Heart right ventricle (tissue), 16 donors: ENCODE measurements at regions not wholly inside any gene's neighbourhood (a gene's known extent, or its start where the extent isn't known, plus 50 kb on each side); places are given as distances from the start of the nearest gene placed in this dataset.

Experiments
- ATAC-seq, 8 donors: fragments of 200-7000 bp; cut with Tn5 transposase; one replicate each; pipeline ENCODE4 v1.9.1; 2020; ENCODE audit warnings: mild to moderate bottlenecking in 8 of 8, moderate library complexity in 8 of 8, moderate number of reproducible peaks in 1 of 8
- DNase-seq, 2 donors: peaks; one replicate each; pipeline ENCODE4 v3.0.0-alpha.2; 2020
- H3K27ac ChIP-seq, 10 donors: fragments of 200-600 bp; sonication (generic) in 2 of 10; one replicate each; pipeline versions ENCODE4 v1.5.0 to v1.8.0; 2020 to 2022; ENCODE audit warnings: mild to moderate bottlenecking in 3 of 10
- H3K27me3 ChIP-seq, 7 donors: fragments of 200-600 bp; one replicate each; pipeline ENCODE4 v1.8.0; 2021 to 2022; ENCODE audit warnings: mild to moderate bottlenecking in 2 of 7
- H3K36me3 ChIP-seq, 9 donors: fragments of 200-600 bp; sonication (generic) in 1 of 9; one replicate each; pipeline versions ENCODE4 v1.5.0 to v1.8.0; 2020 to 2022; ENCODE audit warnings: mild to moderate bottlenecking in 2 of 9
- H3K4me1 ChIP-seq, 9 donors: fragments of 200-600 bp; sonication (generic) in 1 of 9; one replicate each; pipeline versions ENCODE4 v1.5.0 to v1.8.0; 2020 to 2022; ENCODE audit warnings: mild to moderate bottlenecking in 4 of 9
- H3K4me3 ChIP-seq, 10 donors: fragments of 200-600 bp; sonication (generic) in 2 of 10; one replicate each; pipeline versions ENCODE4 v1.5.0 to v1.8.0; 2020 to 2022; ENCODE audit warnings: mild to moderate bottlenecking in 7 of 10, moderate library complexity in 2 of 10
- H3K9me3 ChIP-seq, 11 donors: fragments of 200-600 bp in 10 of 11; sonication (generic) in 2 of 11; one replicate each; pipeline versions ENCODE4 v1.5.0 to v1.8.0; 2013 to 2022; ENCODE audit warnings: mild to moderate bottlenecking in 2 of 11, control low read depth in 1 of 11, moderate library complexity in 1 of 11
- WGBS, 2 donors: extraction: QIAGEN DNeasy Blood & Tissue Kit; methylation state at CpG; one replicate each; pipeline ENCODE4 v1.1.7; 2013; ENCODE audit warnings: inconsistent platforms in 1 of 2; 5-methylcytosine and 5-hydroxymethylcytosine counted together
- intact Hi-C, 10 donors: fragments of 100-400 bp; cut with DNase I; formaldehyde crosslinking; loops; one replicate each; pipeline versions ENCODE4 v1.11.1 to v1.14.2; 2022
- TF ChIP-seq, protein P1 (sequence below), 9 donors: fragments of 200-600 bp; sonication (generic) in 2 of 9; IDR thresholded peaks; one replicate each; pipeline versions ENCODE4 v1.5.0 to v1.8.0; 2021 to 2022; ENCODE audit warnings: antibody characterized with exemption in 9 of 9, mild to moderate bottlenecking in 5 of 9, moderate library complexity in 1 of 9
- donor health status: Arrhythmogenic right ventricular cardiomyopathy.
- donor health status: ischemic (EF 13 %, LVEDD 7.1; RV severe dilation, severe dysfunction).
- donor health status: healthy with polysubstance abuse.
- donor health status: DM: no; HTN: yes; CAD: no.
- donor health status: DM: no; HTN: no; CAD: no.
- donor health status: ischemic (EF 25% LVEDD 6.9; RV normal size, moderate dysfunction).
- donor health status: ischemic (EF 25% LVEDD 5.7; RV mildly dilated, moderate dysfunction).
- donor health status: healthy.
- donor health status: DM: yes; HTN: yes; CAD: no.
- donor health status: Ischemic cardiomyopathy.
- donor health status: ischemic (EF 35%, LVEDD 5.7; RV mildly dilated, moderate dysfunction).
- donor health status: nonischemic (EF 11% LVEDD 7.7; RV severe dilation, severe dysfunction).
- donor health status: DM: yes; HTN: yes; CAD: no.
- donor health status: PGD.
- donor health status: ischemic (EF 29% LVEDD 5.4; RV normal size, mild dysfunction).
- donor health status: nonischemic (EF 23%, LVEDD 6.1; RV moderate dilation, normal function).

DNA sequence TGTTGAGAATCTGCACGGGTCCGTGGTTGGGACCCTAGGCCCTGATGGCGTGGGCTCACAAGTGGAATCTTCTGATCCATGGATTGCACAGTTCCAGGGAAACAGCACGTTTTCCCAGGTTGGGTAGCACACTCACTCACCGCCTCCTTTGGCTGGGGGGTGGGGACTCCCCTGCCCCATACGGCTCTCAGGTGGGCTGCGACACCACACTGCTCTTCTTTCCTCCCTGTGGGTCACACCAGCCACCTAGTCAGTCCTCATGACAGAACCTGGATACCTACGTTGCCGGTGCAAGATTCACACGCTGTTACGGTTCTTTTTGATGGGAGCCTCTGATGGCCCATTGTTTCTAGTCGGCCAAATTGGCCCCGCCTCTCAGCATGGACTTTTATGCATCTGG, 312.0 kb downstream of the MMUT start:
- no peak for DNase-seq

DNA sequence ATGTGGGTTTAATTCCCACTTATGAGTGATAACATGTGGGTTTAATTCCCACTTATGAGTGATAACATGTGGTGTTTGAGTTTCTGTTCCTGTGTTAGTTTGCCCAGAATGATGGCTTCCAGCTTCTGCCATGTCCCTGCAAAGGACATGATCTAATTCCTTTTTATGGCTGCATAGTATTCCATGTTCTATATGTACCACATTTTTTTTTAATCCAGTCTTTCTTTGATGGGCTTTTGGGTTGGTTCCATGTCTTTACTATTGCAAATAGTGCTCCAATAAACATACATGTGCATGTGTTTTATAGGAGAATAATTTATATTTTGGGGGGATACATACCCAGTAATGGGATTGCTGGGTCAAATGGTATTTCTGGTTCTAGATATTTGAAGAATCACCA, 317.8 kb downstream of the MMUT start:
- Histone ChIP-seq H3K36me3 (no peaks in the 10 kb centered on the region), H3K9me3 (peaks cover 0 to 28% (median 7%) of the 10 kb centered on the region in 11 donors), H3K4me1 (no peaks in the 10 kb centered on the region), H3K4me3 (no peak overlapping the region), H3K27ac (no peak overlapping the region), H3K27me3 (no peaks in the 10 kb centered on the region)
- TF ChIP-seq, protein P1, sequence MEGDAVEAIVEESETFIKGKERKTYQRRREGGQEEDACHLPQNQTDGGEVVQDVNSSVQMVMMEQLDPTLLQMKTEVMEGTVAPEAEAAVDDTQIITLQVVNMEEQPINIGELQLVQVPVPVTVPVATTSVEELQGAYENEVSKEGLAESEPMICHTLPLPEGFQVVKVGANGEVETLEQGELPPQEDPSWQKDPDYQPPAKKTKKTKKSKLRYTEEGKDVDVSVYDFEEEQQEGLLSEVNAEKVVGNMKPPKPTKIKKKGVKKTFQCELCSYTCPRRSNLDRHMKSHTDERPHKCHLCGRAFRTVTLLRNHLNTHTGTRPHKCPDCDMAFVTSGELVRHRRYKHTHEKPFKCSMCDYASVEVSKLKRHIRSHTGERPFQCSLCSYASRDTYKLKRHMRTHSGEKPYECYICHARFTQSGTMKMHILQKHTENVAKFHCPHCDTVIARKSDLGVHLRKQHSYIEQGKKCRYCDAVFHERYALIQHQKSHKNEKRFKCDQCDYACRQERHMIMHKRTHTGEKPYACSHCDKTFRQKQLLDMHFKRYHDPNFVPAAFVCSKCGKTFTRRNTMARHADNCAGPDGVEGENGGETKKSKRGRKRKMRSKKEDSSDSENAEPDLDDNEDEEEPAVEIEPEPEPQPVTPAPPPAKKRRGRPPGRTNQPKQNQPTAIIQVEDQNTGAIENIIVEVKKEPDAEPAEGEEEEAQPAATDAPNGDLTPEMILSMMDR (IDR thresholded peaks at IDR 0.05) = no peak
- intact Hi-C loops = no loop called here
- ATAC-seq = no peak
- no peak for DNase-seq

More for the DNA sequence above, 312.0 kb downstream of the MMUT start:
- WGBS, 2 donors = 89 to 90% methylated on average over 13 of the region's 13 CpGs
- no peaks in the 10 kb centered on the region for H3K27me3 ChIP-seq
- intact Hi-C loops = no loop called here
- H3K27ac ChIP-seq = no peak overlapping the region
- no peaks in the 10 kb centered on the region for H3K4me1 ChIP-seq
- ATAC-seq = no peak
- H3K4me3 ChIP-seq = no peak overlapping the region
- TF ChIP-seq, protein P1 (IDR thresholded peaks at IDR 0.05) = no peak
- H3K9me3 ChIP-seq = peaks cover 0 to 24% (median 0%) of the 10 kb centered on the region in 11 donors
- H3K36me3 ChIP-seq = no peaks in the 10 kb centered on the region

DNA sequence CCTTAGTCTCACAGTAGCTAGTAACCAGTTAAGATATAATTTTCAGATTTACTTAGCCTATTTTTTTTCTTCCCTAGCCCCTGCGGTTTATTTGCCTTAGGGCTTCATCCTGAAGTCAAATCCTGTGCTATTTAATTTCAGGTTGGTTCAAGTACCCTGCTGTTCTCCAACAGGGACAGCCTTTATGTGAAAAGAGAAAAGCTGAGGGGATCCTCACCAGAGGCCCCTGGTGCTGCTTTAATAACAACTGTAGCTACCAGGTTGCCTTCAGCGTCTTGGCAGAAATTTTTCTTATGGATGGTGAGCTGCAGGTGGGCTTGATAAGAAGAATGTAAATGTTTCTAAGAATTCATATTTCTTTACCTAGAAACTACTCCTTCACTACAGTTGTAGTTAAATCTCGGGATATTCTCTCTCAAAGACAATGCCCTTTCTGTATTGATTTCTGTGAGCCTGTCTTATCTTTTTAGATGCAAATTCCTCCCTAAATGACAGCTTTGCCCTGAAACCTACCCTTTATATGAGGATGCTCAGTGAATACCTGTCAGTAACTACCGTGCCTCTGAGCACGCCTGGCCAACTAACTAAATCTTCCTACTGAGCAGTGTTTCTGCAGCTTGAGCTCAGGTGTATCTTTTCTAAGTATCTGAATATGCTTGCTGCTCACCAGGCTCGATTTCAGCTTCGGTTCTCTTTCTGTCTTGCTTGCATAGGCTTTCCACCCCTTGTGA, 320.5 kb downstream of the MMUT start:
- Histone ChIP-seq H3K4me1 (no peaks in the 10 kb centered on the region), H3K36me3 (no peaks in the 10 kb centered on the region), H3K27ac (no peak overlapping the region), H3K9me3 (peaks cover 0 to 21% (median 7%) of the 10 kb centered on the region in 11 donors), H3K27me3 (no peaks in the 10 kb centered on the region), H3K4me3 (no peak overlapping the region)
- 29 to 30% methylated on average over 7 of the region's 7 CpGs for WGBS, 2 donors
- DNase-seq = no peak
- TF ChIP-seq, protein P1 (IDR thresholded peaks at IDR 0.05) = no peak
- intact Hi-C loops = no loop called here
- no peak for ATAC-seq

DNA sequence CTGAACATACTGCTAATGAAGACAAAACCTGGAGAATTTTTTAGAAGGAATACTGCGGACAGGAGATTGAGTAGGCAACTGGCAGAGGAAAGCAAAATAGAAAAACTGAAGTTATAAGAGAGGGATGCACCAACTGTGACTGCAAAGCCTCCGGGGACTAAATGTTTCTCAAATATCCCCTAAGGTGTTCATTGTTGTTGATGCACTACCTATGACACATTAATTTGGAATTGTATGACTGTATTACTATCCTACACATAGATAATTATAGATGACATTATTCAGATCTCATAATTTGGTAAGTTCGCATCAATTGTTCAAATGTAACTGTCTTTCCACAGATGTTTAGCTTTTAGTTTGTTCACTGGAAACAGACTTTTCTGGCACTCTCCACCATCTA, 341.1 kb downstream of the MMUT start:
- Histone ChIP-seq H3K4me1 (no peaks in the 10 kb centered on the region), H3K27me3 (no peaks in the 10 kb centered on the region), H3K27ac (no peak overlapping the region), H3K36me3 (no peaks in the 10 kb centered on the region), H3K9me3 (peaks cover 0 to 20% (median 0%) of the 10 kb centered on the region in 11 donors), H3K4me3 (no peak overlapping the region)
- DNase-seq (no peak), ATAC-seq (no peak)
- WGBS, 2 donors = 90 to 95% methylated on average over 3 of the region's 3 CpGs
- intact Hi-C loops = no loop called here
- TF ChIP-seq, protein P1 (IDR thresholded peaks at IDR 0.05) = no peak
